H9 (cell line): ENCODE measurements at regions not wholly inside any gene's neighbourhood (a gene's known extent, or its start where the extent isn't known, plus 50 kb on each side); places are given as distances from the start of the nearest gene placed in this dataset.

ENCODE experiments used
- DNase-seq: peaks from one replicate; pipeline ENCODE4 v3.0.0-alpha.2; 2017
- H2AFZ ChIP-seq: one replicate; pipeline ENCODE4 v1.6.1; 2013; ENCODE audit warnings: mild to moderate bottlenecking, low read length, control low read depth, moderate library complexity
- H2AK5ac ChIP-seq: 2 replicates; pipeline ENCODE4 v1.6.1; 2013; ENCODE audit warnings: low read length, control low read depth, mixed read lengths; ENCODE audit not compliant: insufficient read length
- H2BK120ac ChIP-seq: one replicate; pipeline ENCODE4 v1.6.1; 2013; ENCODE audit warnings: low read depth, mild to moderate bottlenecking, low read length, control low read depth, inconsistent platforms; ENCODE audit not compliant: poor library complexity, severe bottlenecking
- H2BK12ac ChIP-seq: 2 replicates; pipeline ENCODE4 v1.6.1; 2013; ENCODE audit warnings: low read length, control low read depth, mixed read lengths, low read depth; ENCODE audit not compliant: insufficient read length
- H2BK15ac ChIP-seq: 2 replicates; pipeline ENCODE4 v1.6.1; 2013; ENCODE audit warnings: low read depth, low read length, control low read depth
- H2BK20ac ChIP-seq: one replicate; pipeline ENCODE4 v1.6.1; 2013; ENCODE audit warnings: low read depth, mild to moderate bottlenecking, low read length, control low read depth, inconsistent platforms; ENCODE audit not compliant: poor library complexity, severe bottlenecking
- H2BK5ac ChIP-seq: 2 replicates; pipeline ENCODE4 v1.6.1; 2013; ENCODE audit warnings: low read length, control low read depth, mixed read lengths; ENCODE audit not compliant: insufficient read length
- H3K14ac ChIP-seq: 2 replicates; pipeline ENCODE4 v1.6.1; 2013; ENCODE audit warnings: low read length, control low read depth; ENCODE audit not compliant: insufficient read depth
- H3K18ac ChIP-seq: 2 replicates; pipeline ENCODE4 v1.6.1; 2013; ENCODE audit warnings: low read depth, mild to moderate bottlenecking, mixed read lengths, low read length, control low read depth; ENCODE audit not compliant: insufficient read length
- H3K23ac ChIP-seq: 2 replicates; pipeline ENCODE4 v1.6.1; 2013; ENCODE audit warnings: low read length, control low read depth, mixed read lengths, low read depth; ENCODE audit not compliant: insufficient read length
- H3K23me2 ChIP-seq: 2 replicates; pipeline ENCODE4 v1.6.1; 2013; ENCODE audit warnings: low read depth, mild to moderate bottlenecking, mixed read lengths, low read length, control low read depth; ENCODE audit not compliant: insufficient read length, poor library complexity, severe bottlenecking
- H3K27ac ChIP-seq: 2 replicates; pipeline ENCODE4 v1.5.1; 2013; ENCODE audit warnings: low read length, control low read depth, mixed read lengths, low read depth; ENCODE audit not compliant: insufficient read length
- H3K27me3 ChIP-seq: 2 replicates; pipeline ENCODE4 v1.6.1; 2013; ENCODE audit warnings: low read length, control low read depth, inconsistent platforms; ENCODE audit not compliant: insufficient read depth
- H3K4ac ChIP-seq: 2 replicates; pipeline ENCODE4 v1.6.1; 2013; ENCODE audit warnings: low read depth, mild to moderate bottlenecking, control low read depth, inconsistent platforms, low read length, moderate library complexity
- H3K4me1 ChIP-seq: 2 replicates; pipeline ENCODE4 v1.6.1; 2013; ENCODE audit warnings: low read length, control low read depth, inconsistent platforms; ENCODE audit not compliant: insufficient read depth
- H3K4me2 ChIP-seq: 2 replicates; pipeline ENCODE4 v1.6.1; 2013; ENCODE audit warnings: low read length, control low read depth, mixed read lengths; ENCODE audit not compliant: insufficient read length, insufficient read depth
- H3K56ac ChIP-seq: 2 replicates; pipeline ENCODE4 v1.6.1; 2013; ENCODE audit warnings: low read depth, mild to moderate bottlenecking, mixed read lengths, low read length, control low read depth; ENCODE audit not compliant: insufficient read length
- H3K79me1 ChIP-seq: 2 replicates; pipeline ENCODE4 v1.6.1; 2013; ENCODE audit warnings: low read depth, mild to moderate bottlenecking, moderate library complexity, low read length, control low read depth, inconsistent platforms; ENCODE audit not compliant: insufficient read depth, poor library complexity, severe bottlenecking
- H3K79me2 ChIP-seq: 2 replicates; pipeline ENCODE4 v1.6.1; 2013; ENCODE audit warnings: low read length, control low read depth, inconsistent platforms; ENCODE audit not compliant: insufficient read depth
- H3K9ac ChIP-seq: 2 replicates; pipeline ENCODE4 v1.6.1; 2013; ENCODE audit warnings: low read length, control low read depth, mixed read lengths; ENCODE audit not compliant: insufficient read length; ENCODE audit errors: extremely low read depth
- H3K9me3 ChIP-seq: one replicate; pipeline ENCODE4 v1.6.1; 2013; ENCODE audit warnings: low read depth, low read length, inconsistent platforms; ENCODE audit not compliant: control insufficient read depth
- H3T11ph ChIP-seq: one replicate; pipeline ENCODE4 v1.6.1; 2013; ENCODE audit warnings: mild to moderate bottlenecking, low read length, control low read depth, inconsistent platforms
- H4K20me1 ChIP-seq: one replicate; pipeline ENCODE4 v1.6.1; 2013; ENCODE audit not compliant: control insufficient read depth, insufficient read length, insufficient read depth
- H4K5ac ChIP-seq: 2 replicates; pipeline ENCODE4 v1.6.1; 2013; ENCODE audit warnings: low read depth, mild to moderate bottlenecking, mixed read lengths, low read length, control low read depth; ENCODE audit not compliant: insufficient read length
- H4K8ac ChIP-seq: replicated peaks from 2 replicates; pipeline ENCODE4 v1.6.1; 2013; ENCODE audit warnings: low read length, control low read depth, mixed read lengths, low read depth; ENCODE audit not compliant: insufficient read length
- H4K91ac ChIP-seq: 2 replicates; pipeline ENCODE4 v1.6.1; 2013; ENCODE audit warnings: low read depth, mild to moderate bottlenecking, moderate library complexity, mixed read lengths, low read length, control low read depth; ENCODE audit not compliant: insufficient read length
- H3K27ac Mint-ChIP-seq, 3 experiments: 2 replicates in 2 of 3; 3 replicates in 1 of 3; pipeline ENCODE4 v1.8.0; 2020 to 2021; ENCODE audit warnings: mixed read lengths in 3 of 3, mild to moderate bottlenecking in 1 of 3, moderate library complexity in 1 of 3
- H3K27me3 Mint-ChIP-seq: 2 replicates; pipeline ENCODE4 v1.8.0; 2021; ENCODE audit warnings: low read depth, mild to moderate bottlenecking, moderate library complexity, mixed read lengths
- H3K36me3 Mint-ChIP-seq, 3 experiments: 2 replicates in 2 of 3; 3 replicates in 1 of 3; pipeline ENCODE4 v1.8.0; 2020 to 2021; ENCODE audit warnings: low read depth in 3 of 3, mixed read lengths in 3 of 3; ENCODE audit not compliant: insufficient read depth in 1 of 3
- H3K4me1 Mint-ChIP-seq, 2 experiments: 2 replicates each; pipeline ENCODE4 v1.8.0; 2020; ENCODE audit warnings: mixed read lengths in 2 of 2
- H3K4me3 Mint-ChIP-seq, 2 experiments: 2 replicates in 1 of 2; 3 replicates in 1 of 2; pipeline ENCODE4 v1.8.0; 2020 to 2021; ENCODE audit warnings: mild to moderate bottlenecking in 2 of 2, mixed read lengths in 2 of 2, moderate library complexity in 1 of 2
- H3K9me3 Mint-ChIP-seq, 2 experiments: 2 replicates in 1 of 2; 3 replicates in 1 of 2; pipeline ENCODE4 v1.8.0; 2020; ENCODE audit warnings: mild to moderate bottlenecking in 2 of 2, mixed read lengths in 2 of 2, moderate library complexity in 1 of 2
- CTCF ChIP-seq: fragments of 200-600 bp; sonication (generic); conservative IDR thresholded peaks from 3 replicates; pipeline ENCODE4 v1.8.0; 2021; ENCODE audit warnings: antibody characterized with exemption, mild to moderate bottlenecking
- WGBS: extraction: QIAGEN DNeasy Blood & Tissue Kit; methylation state at CpG from one replicate; pipeline ENCODE4 v1.1.7; 2013; ENCODE audit warnings: missing lambda C conversion rate, low lambda C conversion rate, mixed read lengths; ENCODE audit not compliant: insufficient read length; ENCODE audit errors: extremely low coverage; 5-methylcytosine and 5-hydroxymethylcytosine counted together

DNA sequence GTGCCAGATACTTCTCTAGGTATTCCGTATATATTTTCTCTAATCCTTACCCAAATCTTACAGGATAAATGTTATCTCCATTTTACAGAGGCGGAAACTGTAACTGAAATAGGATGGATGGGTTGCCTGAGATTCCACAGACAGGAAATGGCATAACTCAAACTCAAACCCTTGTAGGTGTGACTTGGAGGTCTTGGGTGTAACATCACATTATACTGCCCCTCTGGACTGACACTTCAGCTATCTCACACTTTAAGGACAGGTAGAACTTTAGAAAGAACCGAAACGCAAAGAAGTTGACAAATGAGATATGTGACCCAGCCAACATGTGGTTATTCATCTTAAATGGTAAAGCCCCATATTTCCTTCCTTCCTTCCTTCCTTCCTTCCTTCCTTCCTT is 122.1 kb downstream of the PDCD6IP start:
- Histone ChIP-seq H3K14ac (no peak overlapping the region), H3K4me1 (peaks cover 6% of the 10 kb centered on the region; the same call in 1 of the 2 replicates), H3K4me2 (no peak overlapping the region), H3K18ac (no peak overlapping the region), H3K79me1 (no peaks in the 10 kb centered on the region), H2BK12ac (no peak overlapping the region), H2BK120ac (no peak overlapping the region), H2BK20ac (no peak overlapping the region), H3K79me2 (no peaks in the 10 kb centered on the region), H4K5ac (no peak overlapping the region), H2AK5ac (no peak overlapping the region), H3K9ac (no peak overlapping the region), H3K27ac (no peak overlapping the region), H3K23ac (no peak overlapping the region), H3K23me2 (no peaks in the 10 kb centered on the region), H2BK15ac (no peak overlapping the region), H4K8ac (no peak overlapping the region), H4K91ac (no peak overlapping the region), H3T11ph (no peak overlapping the region), H4K20me1 (no peaks in the 10 kb centered on the region), H3K4ac (no peak overlapping the region), H2AFZ (no peak overlapping the region), H3K56ac (no peak overlapping the region), H3K9me3 (no peaks in the 10 kb centered on the region), H2BK5ac (no peak overlapping the region), H3K27me3 (no peaks in the 10 kb centered on the region)
- no CpG with 5 or more reads among the region's 4 CpGs for whole genome bisulfite sequencing
- no peak for DNase-seq
- no peaks in the 10 kb centered on the region for H3K9me3 Mint-ChIP-seq
- H3K4me1 Mint-ChIP-seq: peaks cover 10 to 12% of the 10 kb centered on the region in 2 experiments
- H3K4me3 Mint-ChIP-seq: no peak overlapping the region
- peaks cover 5% of the 10 kb centered on the region; the same call in 1 of the 2 replicates for H3K27me3 Mint-ChIP-seq
- no peaks in the 10 kb centered on the region for H3K36me3 Mint-ChIP-seq
- H3K27ac Mint-ChIP-seq: no peak overlapping the region
- TF ChIP-seq CTCF: no peak
